H9 (cell line): ENCODE measurements at regions not wholly inside any gene's neighbourhood (a gene's known extent, or its start where the extent isn't known, plus 50 kb on each side); places are given as distances from the start of the nearest gene placed in this dataset.

ENCODE experiments used
- DNase-seq: peaks from one replicate; pipeline ENCODE4 v3.0.0-alpha.2; 2017
- H2AFZ ChIP-seq: one replicate; pipeline ENCODE4 v1.6.1; 2013; ENCODE audit warnings: mild to moderate bottlenecking, low read length, control low read depth, moderate library complexity
- H2AK5ac ChIP-seq: 2 replicates; pipeline ENCODE4 v1.6.1; 2013; ENCODE audit warnings: low read length, control low read depth, mixed read lengths; ENCODE audit not compliant: insufficient read length
- H2BK120ac ChIP-seq: one replicate; pipeline ENCODE4 v1.6.1; 2013; ENCODE audit warnings: low read depth, mild to moderate bottlenecking, low read length, control low read depth, inconsistent platforms; ENCODE audit not compliant: poor library complexity, severe bottlenecking
- H2BK12ac ChIP-seq: 2 replicates; pipeline ENCODE4 v1.6.1; 2013; ENCODE audit warnings: low read length, control low read depth, mixed read lengths, low read depth; ENCODE audit not compliant: insufficient read length
- H2BK15ac ChIP-seq: 2 replicates; pipeline ENCODE4 v1.6.1; 2013; ENCODE audit warnings: low read depth, low read length, control low read depth
- H2BK20ac ChIP-seq: one replicate; pipeline ENCODE4 v1.6.1; 2013; ENCODE audit warnings: low read depth, mild to moderate bottlenecking, low read length, control low read depth, inconsistent platforms; ENCODE audit not compliant: poor library complexity, severe bottlenecking
- H2BK5ac ChIP-seq: 2 replicates; pipeline ENCODE4 v1.6.1; 2013; ENCODE audit warnings: low read length, control low read depth, mixed read lengths; ENCODE audit not compliant: insufficient read length
- H3K14ac ChIP-seq: 2 replicates; pipeline ENCODE4 v1.6.1; 2013; ENCODE audit warnings: low read length, control low read depth; ENCODE audit not compliant: insufficient read depth
- H3K18ac ChIP-seq: 2 replicates; pipeline ENCODE4 v1.6.1; 2013; ENCODE audit warnings: low read depth, mild to moderate bottlenecking, mixed read lengths, low read length, control low read depth; ENCODE audit not compliant: insufficient read length
- H3K23ac ChIP-seq: 2 replicates; pipeline ENCODE4 v1.6.1; 2013; ENCODE audit warnings: low read length, control low read depth, mixed read lengths, low read depth; ENCODE audit not compliant: insufficient read length
- H3K23me2 ChIP-seq: 2 replicates; pipeline ENCODE4 v1.6.1; 2013; ENCODE audit warnings: low read depth, mild to moderate bottlenecking, mixed read lengths, low read length, control low read depth; ENCODE audit not compliant: insufficient read length, poor library complexity, severe bottlenecking
- H3K27ac ChIP-seq: 2 replicates; pipeline ENCODE4 v1.5.1; 2013; ENCODE audit warnings: low read length, control low read depth, mixed read lengths, low read depth; ENCODE audit not compliant: insufficient read length
- H3K27me3 ChIP-seq: 2 replicates; pipeline ENCODE4 v1.6.1; 2013; ENCODE audit warnings: low read length, control low read depth, inconsistent platforms; ENCODE audit not compliant: insufficient read depth
- H3K4ac ChIP-seq: 2 replicates; pipeline ENCODE4 v1.6.1; 2013; ENCODE audit warnings: low read depth, mild to moderate bottlenecking, control low read depth, inconsistent platforms, low read length, moderate library complexity
- H3K4me1 ChIP-seq: 2 replicates; pipeline ENCODE4 v1.6.1; 2013; ENCODE audit warnings: low read length, control low read depth, inconsistent platforms; ENCODE audit not compliant: insufficient read depth
- H3K4me2 ChIP-seq: 2 replicates; pipeline ENCODE4 v1.6.1; 2013; ENCODE audit warnings: low read length, control low read depth, mixed read lengths; ENCODE audit not compliant: insufficient read length, insufficient read depth
- H3K56ac ChIP-seq: 2 replicates; pipeline ENCODE4 v1.6.1; 2013; ENCODE audit warnings: low read depth, mild to moderate bottlenecking, mixed read lengths, low read length, control low read depth; ENCODE audit not compliant: insufficient read length
- H3K79me1 ChIP-seq: 2 replicates; pipeline ENCODE4 v1.6.1; 2013; ENCODE audit warnings: low read depth, mild to moderate bottlenecking, moderate library complexity, low read length, control low read depth, inconsistent platforms; ENCODE audit not compliant: insufficient read depth, poor library complexity, severe bottlenecking
- H3K79me2 ChIP-seq: 2 replicates; pipeline ENCODE4 v1.6.1; 2013; ENCODE audit warnings: low read length, control low read depth, inconsistent platforms; ENCODE audit not compliant: insufficient read depth
- H3K9ac ChIP-seq: 2 replicates; pipeline ENCODE4 v1.6.1; 2013; ENCODE audit warnings: low read length, control low read depth, mixed read lengths; ENCODE audit not compliant: insufficient read length; ENCODE audit errors: extremely low read depth
- H3K9me3 ChIP-seq: one replicate; pipeline ENCODE4 v1.6.1; 2013; ENCODE audit warnings: low read depth, low read length, inconsistent platforms; ENCODE audit not compliant: control insufficient read depth
- H3T11ph ChIP-seq: one replicate; pipeline ENCODE4 v1.6.1; 2013; ENCODE audit warnings: mild to moderate bottlenecking, low read length, control low read depth, inconsistent platforms
- H4K20me1 ChIP-seq: one replicate; pipeline ENCODE4 v1.6.1; 2013; ENCODE audit not compliant: control insufficient read depth, insufficient read length, insufficient read depth
- H4K5ac ChIP-seq: 2 replicates; pipeline ENCODE4 v1.6.1; 2013; ENCODE audit warnings: low read depth, mild to moderate bottlenecking, mixed read lengths, low read length, control low read depth; ENCODE audit not compliant: insufficient read length
- H4K8ac ChIP-seq: replicated peaks from 2 replicates; pipeline ENCODE4 v1.6.1; 2013; ENCODE audit warnings: low read length, control low read depth, mixed read lengths, low read depth; ENCODE audit not compliant: insufficient read length
- H4K91ac ChIP-seq: 2 replicates; pipeline ENCODE4 v1.6.1; 2013; ENCODE audit warnings: low read depth, mild to moderate bottlenecking, moderate library complexity, mixed read lengths, low read length, control low read depth; ENCODE audit not compliant: insufficient read length
- H3K27ac Mint-ChIP-seq, 3 experiments: 2 replicates in 2 of 3; 3 replicates in 1 of 3; pipeline ENCODE4 v1.8.0; 2020 to 2021; ENCODE audit warnings: mixed read lengths in 3 of 3, mild to moderate bottlenecking in 1 of 3, moderate library complexity in 1 of 3
- H3K27me3 Mint-ChIP-seq: 2 replicates; pipeline ENCODE4 v1.8.0; 2021; ENCODE audit warnings: low read depth, mild to moderate bottlenecking, moderate library complexity, mixed read lengths
- H3K36me3 Mint-ChIP-seq, 3 experiments: 2 replicates in 2 of 3; 3 replicates in 1 of 3; pipeline ENCODE4 v1.8.0; 2020 to 2021; ENCODE audit warnings: low read depth in 3 of 3, mixed read lengths in 3 of 3; ENCODE audit not compliant: insufficient read depth in 1 of 3
- H3K4me1 Mint-ChIP-seq, 2 experiments: 2 replicates each; pipeline ENCODE4 v1.8.0; 2020; ENCODE audit warnings: mixed read lengths in 2 of 2
- H3K4me3 Mint-ChIP-seq, 2 experiments: 2 replicates in 1 of 2; 3 replicates in 1 of 2; pipeline ENCODE4 v1.8.0; 2020 to 2021; ENCODE audit warnings: mild to moderate bottlenecking in 2 of 2, mixed read lengths in 2 of 2, moderate library complexity in 1 of 2
- H3K9me3 Mint-ChIP-seq, 2 experiments: 2 replicates in 1 of 2; 3 replicates in 1 of 2; pipeline ENCODE4 v1.8.0; 2020; ENCODE audit warnings: mild to moderate bottlenecking in 2 of 2, mixed read lengths in 2 of 2, moderate library complexity in 1 of 2
- CTCF ChIP-seq: fragments of 200-600 bp; sonication (generic); conservative IDR thresholded peaks from 3 replicates; pipeline ENCODE4 v1.8.0; 2021; ENCODE audit warnings: antibody characterized with exemption, mild to moderate bottlenecking
- WGBS: extraction: QIAGEN DNeasy Blood & Tissue Kit; methylation state at CpG from one replicate; pipeline ENCODE4 v1.1.7; 2013; ENCODE audit warnings: missing lambda C conversion rate, low lambda C conversion rate, mixed read lengths; ENCODE audit not compliant: insufficient read length; ENCODE audit errors: extremely low coverage; 5-methylcytosine and 5-hydroxymethylcytosine counted together

DNA sequence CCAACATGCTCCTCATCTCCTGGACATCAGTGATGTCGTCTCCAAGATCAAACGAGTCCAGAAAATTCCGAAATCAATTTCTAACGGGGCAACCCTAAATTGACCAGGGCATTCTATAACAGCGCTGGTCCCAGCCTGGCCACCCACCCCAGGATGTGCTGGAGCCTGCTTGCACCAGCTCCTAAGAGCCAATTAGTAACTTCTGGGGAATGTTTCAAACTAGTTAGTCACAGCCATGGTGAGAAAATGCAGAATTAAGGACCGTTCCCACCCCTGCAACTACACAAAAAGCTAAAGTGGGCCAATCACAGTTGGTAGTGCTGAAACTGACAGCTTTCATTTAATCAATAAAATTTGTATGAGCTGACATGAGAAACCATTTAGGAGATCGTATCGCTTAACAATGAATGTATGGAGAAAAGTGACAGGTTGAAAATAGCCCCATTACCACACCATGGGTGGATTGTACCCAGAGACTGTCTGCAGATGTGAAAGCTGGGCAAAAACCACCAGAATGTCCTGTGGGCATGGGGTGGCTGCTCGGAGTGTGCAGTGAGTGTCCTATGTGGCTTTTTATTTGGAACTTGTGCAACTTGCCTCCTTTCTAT, 165.7 kb upstream of the AFDN start:
- Histone ChIP-seq H2BK120ac (no peak overlapping the region), H3K4ac (no peak overlapping the region), H4K91ac (no peak overlapping the region), H3K79me1 (no peaks in the 10 kb centered on the region), H2AFZ (no peak overlapping the region), H3K9me3 (no peaks in the 10 kb centered on the region), H2BK12ac (no peak overlapping the region), H2BK20ac (no peak overlapping the region), H3K4me2 (no peak overlapping the region), H3K23me2 (no peaks in the 10 kb centered on the region), H3K18ac (no peak overlapping the region), H3K79me2 (no peaks in the 10 kb centered on the region), H2BK5ac (no peak overlapping the region), H3K14ac (no peak overlapping the region), H4K20me1 (no peaks in the 10 kb centered on the region), H3K4me1 (no peaks in the 10 kb centered on the region), H3K9ac (no peak overlapping the region), H4K5ac (no peak overlapping the region), H4K8ac (no peak overlapping the region), H2BK15ac (no peak overlapping the region), H3K27me3 (no peaks in the 10 kb centered on the region), H3T11ph (no peak overlapping the region), H2AK5ac (no peak overlapping the region), H3K27ac (no peak overlapping the region), H3K23ac (no peak overlapping the region), H3K56ac (no peak overlapping the region)
- no CpG with 5 or more reads among the region's 9 CpGs for WGBS
- H3K9me3 Mint-ChIP-seq = peaks cover 0 to 3% of the 10 kb centered on the region in 2 experiments; a peak in 1 of 5 replicates
- peaks cover 5 to 14% of the 10 kb centered on the region in 2 experiments for H3K4me1 Mint-ChIP-seq
- DNase-seq = no peak
- peaks cover 0 to 3% (median 0%) of the 10 kb centered on the region in 3 experiments; a peak in 1 of 7 replicates for H3K36me3 Mint-ChIP-seq
- H3K4me3 Mint-ChIP-seq = no peak overlapping the region
- H3K27me3 Mint-ChIP-seq = no peaks in the 10 kb centered on the region; the same call in 1 of the 2 replicates
- no peak for TF ChIP-seq CTCF
- no peak overlapping the region for H3K27ac Mint-ChIP-seq
